CD4-positive, alpha-beta T cell treated with Interleukin-1 beta for 1 hour (primary cell): ENCODE measurements at regions not wholly inside any gene's neighbourhood (a gene's known extent, or its start where the extent isn't known, plus 50 kb on each side); places are given as distances from the start of the nearest gene placed in this dataset.

Source experiments
- DNase-seq, 2 donors: peaks; one replicate each; pipeline ENCODE4 v3.0.0-alpha.2; 2020 to 2022

DNA sequence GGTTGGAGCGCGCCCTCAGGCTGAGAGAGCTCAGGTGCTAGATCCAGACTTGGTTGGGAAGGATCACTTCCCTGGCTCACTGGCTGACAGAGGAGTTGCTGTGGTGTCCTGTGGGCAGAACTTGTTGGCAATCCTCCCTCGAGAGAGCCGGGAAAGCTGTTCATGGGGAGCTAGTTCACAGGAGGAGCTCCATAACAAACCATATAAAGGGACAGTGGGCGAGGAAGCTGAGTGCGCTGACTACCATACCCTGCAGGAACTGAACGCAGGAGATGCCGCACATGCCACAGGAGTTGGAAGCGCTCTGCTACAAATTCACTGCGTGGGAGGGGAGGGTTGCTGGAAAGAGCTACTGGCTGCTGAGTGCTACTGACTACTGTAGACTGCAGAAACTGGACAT is 243.2 kb downstream of the OGFRL1 start:
- no peak for DNase-seq

DNA sequence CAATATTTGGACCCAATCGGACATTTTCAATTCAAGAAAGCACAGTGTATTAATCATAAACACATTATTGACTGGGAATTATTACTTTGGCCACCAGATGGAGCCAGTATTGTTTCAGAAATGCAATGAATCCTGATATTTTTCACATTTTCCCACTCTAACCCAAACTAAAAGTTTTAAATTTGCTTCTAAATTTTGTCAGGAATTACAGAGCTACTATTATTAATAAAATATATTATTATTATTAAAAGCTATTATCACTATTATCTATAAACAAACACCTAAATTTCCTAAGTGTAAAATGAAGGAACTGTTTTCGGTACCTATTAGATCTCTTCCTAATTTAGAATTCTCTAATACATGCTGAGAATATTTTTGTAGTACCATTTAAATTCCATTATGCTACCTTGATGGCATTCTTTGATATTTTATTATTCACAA is 245.3 kb downstream of the OGFRL1 start:
- no peak for DNase-seq

DNA sequence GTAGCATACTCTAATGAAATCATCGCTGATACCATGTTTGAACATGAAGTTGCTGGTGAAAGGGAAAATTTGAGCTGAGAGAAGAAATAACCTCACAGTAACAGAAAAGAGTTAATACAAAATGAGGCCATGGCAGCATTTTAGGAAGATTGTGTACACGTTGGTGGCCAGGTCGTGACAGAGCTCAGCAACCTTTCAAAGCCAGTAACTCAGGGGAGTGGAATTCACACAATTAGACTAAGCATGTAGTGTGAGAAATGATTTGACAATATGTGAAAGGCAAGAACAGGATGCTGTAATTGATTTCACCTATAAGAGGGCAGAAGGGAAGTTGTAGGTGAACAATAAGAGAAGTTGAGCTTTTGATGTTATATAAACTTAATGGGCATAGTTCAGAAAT is 246.3 kb downstream of the OGFRL1 start:
- DNase-seq: no peak

DNA sequence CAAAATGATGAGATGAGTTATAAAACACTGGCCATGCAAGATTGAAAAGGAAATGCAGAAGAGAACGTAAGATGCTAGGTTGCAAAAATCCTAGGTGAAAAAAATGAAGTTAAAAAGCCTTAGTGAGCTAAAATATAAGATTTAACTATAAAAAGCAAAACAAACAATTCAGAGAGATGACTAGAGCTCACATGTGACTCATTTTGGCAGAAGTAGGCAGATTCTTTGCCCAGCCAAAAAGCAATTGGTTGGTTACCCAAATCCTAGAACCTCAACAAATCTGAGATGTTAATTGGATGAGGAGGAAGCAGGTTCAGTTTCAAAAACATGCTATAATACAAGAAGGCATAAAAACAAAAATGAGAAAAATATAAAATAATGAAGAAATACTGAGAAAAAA is 249.1 kb downstream of the OGFRL1 start:
- no peak for DNase-seq

DNA sequence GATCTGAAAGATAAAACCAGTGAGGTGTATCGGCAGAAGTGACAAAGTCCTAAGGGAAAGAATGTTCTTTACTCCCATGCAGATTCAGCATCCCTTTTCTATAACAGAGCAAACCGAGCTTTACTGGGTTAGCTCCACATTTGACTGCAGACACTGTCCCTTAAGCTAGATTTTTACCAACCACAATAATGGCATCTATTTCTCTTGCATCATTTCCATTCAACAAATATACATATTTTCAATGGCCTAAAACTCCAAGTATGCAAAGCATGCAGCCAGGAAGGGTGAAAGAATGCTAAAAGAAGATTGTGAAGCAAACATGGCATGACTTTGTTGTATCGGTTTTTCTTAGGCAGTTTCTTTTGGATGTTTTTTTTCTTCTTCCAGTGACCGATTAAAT is 255.4 kb downstream of the OGFRL1 start:
- no peak for DNase-seq

DNA sequence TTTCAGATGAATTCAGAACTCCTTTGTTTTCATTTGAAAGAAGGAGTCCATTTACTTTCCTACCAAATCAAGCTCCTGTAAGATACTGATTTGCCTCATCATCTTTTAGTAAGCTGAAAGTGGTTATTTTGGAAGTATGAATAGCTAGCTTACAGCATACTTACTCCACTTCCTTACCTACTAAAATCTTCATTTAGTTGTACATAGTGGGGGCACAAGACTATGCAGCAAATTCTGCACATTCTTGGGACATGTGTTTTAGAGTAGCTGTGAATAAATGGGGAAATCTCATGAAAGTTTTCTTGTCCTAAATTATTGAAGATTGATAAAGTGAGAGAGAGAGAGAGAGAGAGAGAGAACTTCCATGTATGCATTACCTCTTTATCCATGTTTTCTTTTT is 256.3 kb downstream of the OGFRL1 start:
- no peak for DNase-seq

DNA sequence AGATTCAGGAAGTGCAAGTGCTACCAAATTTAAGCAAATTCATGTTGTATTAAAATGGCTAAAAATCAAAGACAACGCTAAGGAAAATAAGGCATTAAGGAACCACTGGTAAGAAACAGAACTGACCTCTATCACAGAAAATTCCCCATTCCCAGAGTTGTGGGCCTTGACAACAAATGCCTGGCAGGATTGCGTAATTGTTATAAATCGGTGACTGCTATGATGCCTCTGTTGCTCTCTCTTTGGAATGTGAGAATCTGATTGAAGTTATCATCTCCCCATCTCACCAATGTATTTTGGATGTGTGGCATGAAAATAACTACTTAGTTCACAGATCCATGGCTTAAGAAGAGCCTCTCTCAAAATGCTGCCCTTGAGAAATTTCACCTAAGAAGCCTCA is 257.3 kb downstream of the OGFRL1 start:
- DNase-seq: no peak

DNA sequence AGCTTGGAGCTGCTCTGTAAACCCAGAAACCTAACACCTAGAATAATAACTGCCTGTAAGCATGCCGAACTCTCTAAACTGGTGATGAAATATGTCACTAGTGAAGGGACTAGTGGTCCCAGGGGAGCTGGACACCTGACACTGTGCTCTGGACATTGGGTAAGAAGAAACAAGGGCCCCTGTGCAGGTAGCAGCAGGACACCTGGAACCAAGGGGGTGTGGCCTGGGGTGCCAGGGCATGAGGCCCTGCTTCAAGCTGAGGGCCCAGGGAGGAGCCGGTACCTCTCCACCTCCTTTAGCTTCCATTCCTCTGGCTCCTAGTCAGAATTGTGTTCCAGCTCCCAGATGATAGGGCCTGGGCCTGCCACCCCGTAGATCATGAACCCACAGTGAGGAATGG is 263.2 kb downstream of the OGFRL1 start:
- no peak for DNase-seq

DNA sequence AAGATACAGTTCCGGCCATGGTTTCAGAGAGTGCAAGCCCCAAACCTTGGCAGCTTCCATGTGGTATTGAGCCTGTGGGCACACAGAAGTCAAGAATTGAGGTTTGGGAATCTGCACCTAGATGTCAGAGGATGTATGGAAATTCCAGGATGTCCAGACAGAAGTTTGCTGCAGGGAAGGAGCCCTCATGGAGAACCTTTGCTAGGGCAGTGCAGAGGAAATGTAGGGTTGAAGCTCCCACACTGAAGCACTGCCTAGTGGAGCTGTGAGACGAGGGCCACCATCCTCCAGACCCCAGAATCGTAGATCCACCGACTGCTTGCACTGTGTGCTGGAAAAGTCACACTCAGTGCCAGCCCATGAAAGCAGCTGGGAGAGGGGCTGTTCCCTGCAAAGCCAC is 267.5 kb downstream of the OGFRL1 start:
- DNase-seq: no peak

DNA sequence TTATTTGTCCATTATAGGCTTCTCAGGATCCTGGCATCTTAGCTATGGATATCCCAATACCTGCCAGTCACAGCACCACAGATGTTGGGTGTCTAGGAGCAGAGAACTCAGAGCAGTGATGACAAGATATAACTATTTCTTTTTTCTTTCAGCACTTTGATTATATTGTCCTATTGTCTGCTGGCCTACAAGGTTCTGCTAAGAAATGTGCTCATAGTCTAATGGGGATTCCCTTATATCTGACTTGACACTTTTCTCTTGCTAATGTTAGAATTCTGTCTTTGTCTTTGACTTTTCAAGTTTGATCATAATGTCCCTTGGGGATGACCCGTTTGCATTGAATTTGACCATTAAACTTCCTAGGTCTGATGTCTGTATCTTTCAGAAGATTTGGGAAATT is 270.4 kb downstream of the OGFRL1 start:
- no peak for DNase-seq

DNA sequence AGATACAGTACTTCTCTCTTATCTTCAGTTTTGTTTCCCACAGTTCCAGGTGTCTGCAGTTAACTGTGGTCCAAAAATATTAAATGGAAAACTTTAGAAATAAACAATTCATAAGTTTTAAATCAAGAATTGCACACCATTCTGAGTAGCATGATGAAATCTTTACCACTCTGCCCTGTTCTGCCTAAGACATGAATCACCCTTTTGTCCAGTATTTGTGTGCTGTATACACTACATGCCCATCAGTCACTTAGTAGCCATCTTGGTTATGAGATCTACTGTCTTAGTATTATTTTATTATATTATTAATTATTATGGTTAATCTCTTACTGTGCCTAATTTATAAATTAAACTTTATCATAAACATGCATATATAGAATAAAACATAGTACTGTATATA is 279.0 kb downstream of the OGFRL1 start:
- DNase-seq: no peak

DNA sequence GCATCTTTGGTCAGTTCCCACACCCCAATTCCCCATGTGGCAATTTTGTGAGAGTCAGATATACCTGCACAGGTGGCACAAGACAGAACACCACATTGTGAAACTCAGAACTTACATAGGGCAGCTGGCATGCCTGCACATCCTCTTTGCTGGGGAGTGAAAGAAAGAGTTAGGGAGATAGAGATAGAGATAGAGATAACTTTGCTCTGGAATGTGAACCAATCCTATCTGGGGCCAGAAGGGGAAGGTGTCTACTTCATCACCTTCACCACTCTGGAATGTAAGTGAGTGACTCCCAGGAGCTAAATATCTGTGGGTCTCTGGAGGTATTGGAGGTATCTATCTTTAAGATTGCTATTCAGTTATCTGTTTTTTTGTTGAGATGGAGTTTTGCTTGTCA is 289.2 kb downstream of the OGFRL1 start:
- DNase-seq: no peak

DNA sequence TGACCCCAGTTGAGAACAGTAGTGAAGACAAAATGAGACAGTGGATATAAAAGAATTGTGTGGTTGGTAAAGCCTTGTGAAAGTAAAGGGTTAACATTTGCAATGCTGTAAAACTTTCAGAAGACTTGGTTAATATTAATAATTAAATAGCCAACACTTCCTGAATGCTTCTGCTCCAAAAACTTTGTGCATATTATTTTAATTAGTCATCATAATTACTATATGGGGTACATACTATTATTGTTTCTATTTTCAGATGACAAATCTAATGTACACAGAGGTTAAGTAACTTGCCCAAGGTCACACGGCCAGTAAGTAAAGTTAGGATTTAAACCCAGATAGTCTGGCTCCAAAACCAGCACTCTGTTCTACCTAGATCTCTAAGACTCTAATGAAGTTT is 291.3 kb downstream of the OGFRL1 start:
- DNase-seq: no peak

DNA sequence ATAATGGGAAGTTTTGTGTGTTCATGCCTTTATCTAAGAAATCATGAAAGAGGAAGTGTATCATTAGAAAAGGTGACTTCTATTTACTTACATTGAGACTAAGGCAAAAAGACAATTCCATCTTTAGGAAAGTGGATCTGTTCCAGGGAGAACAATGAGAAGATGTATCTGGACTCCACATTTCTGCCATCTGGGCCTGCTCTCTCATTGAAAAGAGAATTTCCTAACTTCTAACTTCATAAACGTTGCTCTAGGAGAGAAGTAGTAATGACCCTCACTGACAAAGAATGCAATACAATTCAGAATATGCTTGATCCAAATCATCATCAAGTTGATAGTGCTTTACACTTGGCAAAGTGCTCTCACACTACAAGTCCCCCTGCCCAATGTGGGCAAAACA is 294.2 kb downstream of the OGFRL1 start:
- no peak for DNase-seq

DNA sequence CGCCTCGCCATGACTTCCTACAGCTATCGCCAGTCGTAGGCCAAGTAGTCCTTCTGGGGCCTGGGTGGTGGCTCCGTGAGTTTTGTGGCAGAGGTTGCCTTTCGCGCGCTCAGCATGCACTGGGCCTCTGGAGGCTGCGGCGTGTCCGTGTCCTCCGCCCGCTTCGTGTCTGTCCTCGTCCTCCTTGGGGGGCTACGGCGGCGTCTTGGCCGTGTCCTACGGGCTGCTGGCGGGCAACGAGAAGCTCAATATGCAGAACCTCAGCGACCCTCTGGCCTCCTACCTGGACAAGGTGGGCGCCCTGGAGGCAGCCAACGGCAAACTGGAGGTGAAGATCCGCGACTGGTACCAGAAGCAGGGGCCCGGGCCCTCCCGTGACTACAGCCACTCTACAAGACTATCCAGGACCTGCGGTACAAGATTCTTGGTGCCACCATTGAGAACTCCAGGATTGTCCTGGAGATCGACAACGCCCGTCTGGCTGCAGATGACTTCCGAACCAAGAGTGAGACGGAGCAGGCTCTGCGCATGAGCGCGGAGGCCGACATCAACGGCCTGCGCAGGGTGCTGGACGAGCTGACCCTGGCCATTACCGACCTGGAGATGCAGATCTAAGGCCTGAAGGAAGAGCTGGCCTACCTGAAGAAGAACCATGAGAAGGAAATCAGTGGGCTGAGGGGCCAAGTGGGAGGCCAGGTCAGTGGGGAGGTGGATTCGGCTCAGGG is 296.3 kb downstream of the OGFRL1 start:
- DNase-seq: no peak

DNA sequence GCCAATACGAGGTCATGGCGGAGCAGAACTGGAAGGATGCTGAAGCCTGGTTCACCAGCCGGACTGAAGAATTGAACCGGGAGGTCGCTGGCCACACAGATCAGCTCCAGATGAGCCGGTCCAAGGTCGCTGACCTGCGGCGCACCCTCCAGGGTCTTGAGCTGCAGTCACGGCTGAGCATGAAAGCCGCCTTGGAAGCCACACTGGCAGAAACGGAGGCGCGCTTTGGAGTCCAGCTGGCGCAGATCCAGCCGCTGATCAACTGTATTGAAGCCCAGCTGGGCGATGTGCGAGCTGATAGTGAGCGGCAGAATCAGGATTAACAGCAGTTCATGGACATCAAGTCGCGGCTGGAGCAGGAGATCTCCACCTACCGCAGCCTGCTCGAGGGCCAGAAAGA is 296.9 kb downstream of the OGFRL1 start:
- no peak for DNase-seq

DNA sequence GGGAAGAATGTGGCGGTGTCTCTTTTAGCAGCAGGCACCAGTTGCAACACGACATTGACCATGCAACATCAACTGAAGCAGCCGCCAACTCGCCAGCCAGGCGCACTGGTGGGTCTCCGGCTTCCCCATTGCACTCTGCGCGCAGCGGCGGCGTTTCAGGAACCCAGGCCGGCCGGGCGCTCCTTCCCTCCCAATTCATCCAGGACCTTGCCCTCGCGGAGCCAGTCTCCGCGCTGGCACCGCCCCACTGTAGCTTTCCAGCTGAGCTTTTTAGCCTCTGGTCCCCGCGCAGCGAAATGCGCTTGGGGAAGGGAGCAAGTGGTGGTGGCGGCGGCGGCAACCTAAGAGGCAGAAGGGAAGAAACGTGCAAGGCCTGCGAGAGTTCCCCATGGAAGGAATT is 297.9 kb upstream of the RIMS1 start:
- no peak for DNase-seq

DNA sequence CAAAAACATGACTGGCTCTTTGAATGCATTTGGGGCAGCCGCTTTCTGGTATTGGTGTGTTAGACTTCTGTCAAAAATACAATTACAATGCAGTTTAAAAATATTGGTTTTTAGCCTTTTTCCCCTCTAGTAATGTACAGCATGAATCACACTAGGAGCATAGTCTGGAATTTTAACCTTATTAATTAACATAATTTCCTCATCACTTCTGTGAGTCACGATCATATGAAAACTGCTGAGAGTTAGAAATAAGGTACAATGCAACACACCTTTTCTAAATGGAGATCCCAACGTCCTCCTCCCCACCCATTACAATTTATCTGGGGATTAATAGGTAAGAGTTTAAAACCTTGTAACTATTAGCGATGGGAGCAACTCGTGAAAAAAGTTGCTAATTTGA is 297.1 kb upstream of the RIMS1 start:
- DNase-seq: no peak

DNA sequence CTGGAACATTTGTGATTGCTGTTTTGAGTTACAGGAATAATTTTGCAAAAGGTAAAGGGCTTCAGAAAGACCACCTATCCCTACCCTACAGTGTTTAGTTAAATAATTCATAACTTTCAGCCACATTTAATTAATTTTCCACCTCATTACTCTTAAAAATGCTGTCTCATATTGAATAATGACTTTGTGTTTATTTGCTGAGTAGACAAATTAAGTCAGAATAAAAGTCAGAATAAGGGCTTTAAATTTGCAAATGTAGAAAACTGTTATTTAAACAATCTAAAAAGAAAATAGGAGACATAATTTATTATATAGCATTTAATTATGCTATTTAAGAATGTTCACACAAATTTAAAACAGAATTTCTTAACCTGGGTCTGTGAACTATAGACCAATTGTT is 293.7 kb upstream of the RIMS1 start:
- no peak for DNase-seq

DNA sequence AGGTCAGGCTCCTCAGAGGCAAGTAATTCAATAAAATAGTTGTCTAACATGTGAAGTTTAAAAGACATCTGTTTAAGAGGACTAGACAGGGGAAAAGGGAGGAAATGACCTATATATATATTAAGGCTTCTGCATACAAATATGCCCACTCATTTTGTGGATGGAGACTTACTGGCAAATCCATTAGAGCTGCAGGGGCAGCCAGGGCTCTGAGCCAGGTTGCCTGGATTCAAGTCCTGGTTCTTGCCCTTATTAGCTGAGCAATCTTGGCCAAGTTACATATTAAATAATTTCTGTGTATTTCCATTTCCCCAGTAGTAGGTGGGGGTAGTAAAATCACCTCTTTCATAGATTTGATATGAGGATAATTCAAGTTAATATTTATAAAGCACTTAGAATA is 287.0 kb upstream of the RIMS1 start:
- no peak for DNase-seq

DNA sequence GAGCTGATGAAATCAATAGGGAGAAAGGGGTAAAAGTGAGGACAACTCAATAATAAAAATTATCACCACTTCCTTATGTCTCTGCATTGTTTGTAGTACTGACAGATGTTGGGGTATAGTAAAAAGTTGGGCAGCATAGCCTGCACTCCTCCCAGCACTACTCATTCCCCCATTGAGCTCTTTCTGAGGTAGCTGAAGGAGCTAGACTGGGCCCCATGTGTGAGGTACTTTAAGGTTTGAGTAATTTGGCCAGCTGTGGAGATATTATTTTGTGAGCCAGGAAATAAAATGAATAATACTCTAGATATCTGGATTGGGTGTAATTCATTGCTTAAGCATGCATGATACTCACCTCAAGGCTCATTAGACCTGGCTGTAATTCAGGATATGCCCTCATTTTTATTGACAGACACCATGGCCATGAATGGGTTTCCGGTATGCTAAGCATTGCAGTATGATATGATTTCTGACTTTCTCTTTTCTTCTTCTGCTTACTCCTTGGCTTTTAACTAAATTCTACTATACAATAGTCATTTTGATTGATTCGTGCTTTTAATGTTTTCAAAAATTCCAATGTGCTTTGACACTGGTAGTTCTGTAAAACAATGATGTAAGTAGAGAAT is 283.9 kb upstream of the RIMS1 start:
- DNase-seq: no peak

DNA sequence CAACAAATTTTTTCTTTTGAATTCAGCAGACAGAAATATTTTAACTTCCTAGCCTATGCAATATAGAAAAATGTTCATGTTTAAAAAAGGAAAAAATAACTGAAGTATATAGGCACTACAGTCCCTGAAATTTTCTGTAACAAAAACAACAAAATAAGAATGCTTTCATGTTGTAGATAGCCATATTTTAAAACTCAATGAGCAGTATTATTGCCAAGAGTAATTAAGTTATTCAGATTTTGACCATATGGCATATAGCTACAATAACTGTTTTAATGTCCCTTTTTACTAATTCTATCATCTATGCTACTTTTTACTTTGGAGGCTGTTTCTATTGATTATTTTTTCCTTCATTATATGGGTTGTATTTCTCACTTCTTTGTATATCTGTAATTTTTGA is 283.3 kb upstream of the RIMS1 start:
- DNase-seq: no peak

DNA sequence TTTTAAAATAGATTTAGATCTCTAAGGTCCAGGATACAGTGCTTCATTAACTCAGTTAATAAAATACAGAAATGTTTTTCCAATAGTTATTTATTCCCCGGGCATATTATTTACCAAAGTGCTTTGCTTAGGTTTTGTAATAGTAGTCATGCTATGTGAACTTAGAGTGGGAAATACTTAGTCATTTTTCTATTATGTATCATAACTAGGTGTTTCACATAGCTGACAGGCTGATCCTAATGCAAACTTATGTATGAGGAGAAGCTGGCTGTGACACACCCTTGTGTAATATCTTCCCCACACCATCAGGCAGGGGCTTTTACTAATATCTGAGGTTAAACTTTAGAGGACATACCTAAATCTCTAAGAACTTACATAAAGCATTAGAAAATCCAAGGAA is 277.7 kb upstream of the RIMS1 start:
- no peak for DNase-seq

DNA sequence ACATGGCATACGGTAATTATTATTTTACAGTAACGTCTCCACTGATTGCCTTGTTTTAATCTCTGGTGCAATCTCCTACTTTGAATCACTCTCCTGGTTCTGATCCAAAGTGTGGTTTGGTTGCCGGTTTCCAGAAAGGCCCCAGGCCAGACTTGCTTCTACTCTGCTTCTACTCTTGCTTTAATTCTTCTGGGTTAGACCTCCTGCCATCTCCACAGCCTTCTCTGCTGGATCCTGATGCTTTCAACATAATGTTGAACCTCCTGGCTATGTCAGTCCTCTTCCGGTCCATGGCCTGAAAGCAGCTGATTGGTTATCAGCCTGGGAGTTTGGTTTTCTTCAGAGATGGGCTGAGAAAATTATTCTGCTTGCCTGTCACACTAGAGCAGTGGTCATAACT is 266.5 kb upstream of the RIMS1 start:
- no peak for DNase-seq

DNA sequence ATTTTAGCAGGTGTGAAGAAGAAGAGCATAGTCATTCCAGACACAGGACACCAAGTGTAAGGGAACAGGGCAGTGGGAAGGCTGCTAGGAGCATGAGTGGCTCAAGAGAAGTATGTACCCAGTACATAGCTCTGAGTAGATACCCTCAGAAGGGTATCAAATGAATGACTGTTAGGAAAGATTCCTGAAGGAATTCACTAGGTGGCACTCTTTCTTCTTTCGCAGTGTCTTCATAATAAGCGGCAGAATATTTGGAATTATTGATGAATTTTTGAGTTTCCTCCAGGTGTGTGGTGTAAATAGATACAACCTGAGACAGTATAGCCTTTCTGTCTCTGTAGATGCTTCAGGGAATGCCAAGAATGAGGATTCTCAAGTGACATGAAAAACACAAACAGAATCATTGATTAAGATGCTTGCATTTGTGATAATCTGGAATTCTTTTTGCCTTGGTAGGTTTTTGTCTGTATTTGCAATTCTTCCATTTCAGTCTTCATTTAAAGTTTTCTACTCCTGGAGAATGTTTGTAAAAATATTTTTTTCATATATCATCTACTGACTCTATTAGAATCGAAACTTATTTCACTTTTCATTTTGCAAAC is 264.3 kb upstream of the RIMS1 start:
- DNase-seq: no peak
